ENCODE measurements at regions not wholly inside any gene's neighbourhood (a gene's known extent, or its start where the extent isn't known, plus 50 kb on each side); places are given as distances from the start of the nearest gene placed in this dataset.

GRCh38 chr1:193419295-193419694 is 232.9 kb upstream of the B3GALT2 start:
- no peaks in the 10 kb centered on the region for H3K9me3 ChIP-seq (replicated peaks; ENCODE audit: control insufficient read depth, insufficient read depth, low read length)
- in situ Hi-C loops (cut with MboI) (no loop called here), intact Hi-C loops (cut with micrococcal nuclease; ENCODE audit: unreplicated experiment) (no loop called here)
- POLR2A ChIA-PET = no interaction called here
- H3K4me2 ChIP-seq (ENCODE audit: control insufficient read depth, insufficient read depth) = no peak overlapping the region
- CTCF ChIA-PET = interaction anchor here (0.8 kb wide), 1 partner anchor 13 kb away, joined by 3 read pairs; no protein-coding TSS in a partner anchor
- SMC1A ChIA-PET (ENCODE audit: uncharacterized antibody, unreplicated experiment) = no interaction called here
- BruUV-seq (replicated peaks) = no TSS peak
- FAIRE-seq (no peak), DNase-seq (ENCODE audit: low read depth, low spot score) (no peak), ATAC-seq (no peak)
- TF ChIP-seq ATF2 (IDR thresholded peaks at IDR 0.05; ENCODE audit: low read length) = no peak
- TF ChIP-seq HDAC6 (IDR thresholded peaks at IDR 0.05; ENCODE audit: unreplicated experiment) = no peak
- TF ChIP-seq, protein P1, sequence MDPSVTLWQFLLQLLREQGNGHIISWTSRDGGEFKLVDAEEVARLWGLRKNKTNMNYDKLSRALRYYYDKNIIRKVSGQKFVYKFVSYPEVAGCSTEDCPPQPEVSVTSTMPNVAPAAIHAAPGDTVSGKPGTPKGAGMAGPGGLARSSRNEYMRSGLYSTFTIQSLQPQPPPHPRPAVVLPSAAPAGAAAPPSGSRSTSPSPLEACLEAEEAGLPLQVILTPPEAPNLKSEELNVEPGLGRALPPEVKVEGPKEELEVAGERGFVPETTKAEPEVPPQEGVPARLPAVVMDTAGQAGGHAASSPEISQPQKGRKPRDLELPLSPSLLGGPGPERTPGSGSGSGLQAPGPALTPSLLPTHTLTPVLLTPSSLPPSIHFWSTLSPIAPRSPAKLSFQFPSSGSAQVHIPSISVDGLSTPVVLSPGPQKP (IDR thresholded peaks at IDR 0.05; ENCODE audit: low read depth, low read length) = no peak
- no peak for TF ChIP-seq BCL11A (IDR thresholded peaks at IDR 0.05; ENCODE audit: low read depth, low read length)
- no peak for TF ChIP-seq KLF5 (IDR thresholded peaks at IDR 0.05; ENCODE audit: partially characterized antibody)
- TF ChIP-seq IKZF1 (conservative IDR thresholded peaks at IDR 0.05) = no peak
- H3K79me2 ChIP-seq (ENCODE audit: control insufficient read depth, insufficient read depth, low read length) = no peaks in the 10 kb centered on the region
- 77% methylated on average over 1 of the region's 1 CpG for WGBS (ENCODE audit: insufficient coverage, insufficient replicate concordance, low lambda C conversion rate, missing lambda C conversion rate)
- H3K4me1 ChIP-seq (ENCODE audit: control insufficient read depth, insufficient read depth, low read length) = no peaks in the 10 kb centered on the region
- no peak overlapping the region for H3K9ac ChIP-seq (ENCODE audit: control insufficient read depth, insufficient read depth, low read length)
- H3K4me3 ChIP-seq = no peak overlapping the region
- H4K20me1 ChIP-seq (ENCODE audit: control insufficient read depth, insufficient read depth) = no peaks in the 10 kb centered on the region
- no peak overlapping the region for H2AFZ ChIP-seq (ENCODE audit: control insufficient read depth, low read depth, low read length)
- RAD21 ChIA-PET (ENCODE audit: unreplicated experiment) = no interaction called here
- H3K27ac ChIP-seq (ENCODE audit: control insufficient read depth, insufficient read depth) = no peak overlapping the region
- no peaks in the 10 kb centered on the region; a peak in 1 of 4 replicates for H3K27me3 ChIP-seq (replicated peaks in 1 of 2; ENCODE audit: control insufficient read depth in 2 of 2, insufficient read depth in 2 of 2, low read length in 1 of 2)
- H3K36me3 ChIP-seq (ENCODE audit: control insufficient read depth in 2 of 2, insufficient read depth in 2 of 2, low read length in 1 of 2) = no peaks in the 10 kb centered on the region

- in situ Hi-C loops (cut with MboI) = no loop called here
- WGBS (ENCODE audit: insufficient coverage, insufficient replicate concordance, low lambda C conversion rate, missing lambda C conversion rate) = 79% methylated on average over 3 of the region's 3 CpGs
- TF ChIP-seq CHD2 (IDR thresholded peaks at IDR 0.05; ENCODE audit: borderline replicate concordance, low read depth, low read length) = no peak
- no peak for TF ChIP-seq ZBED1 (IDR thresholded peaks at IDR 0.05; ENCODE audit: borderline replicate concordance)
- no peak for TF ChIP-seq MAX (IDR thresholded peaks at IDR 0.05; ENCODE audit: low read depth, low read length)
- no peak for TF ChIP-seq MXI1 (IDR thresholded peaks at IDR 0.05; ENCODE audit: low read depth, low read length)
- TF ChIP-seq PAX8 (IDR thresholded peaks at IDR 0.05) = no peak
- TF ChIP-seq JUNB (IDR thresholded peaks at IDR 0.05) = no peak
- no peak for TF ChIP-seq E2F4 (IDR thresholded peaks at IDR 0.05; ENCODE audit: low read depth, low read length)
- no peak for TF ChIP-seq NFYA (IDR thresholded peaks at IDR 0.05; ENCODE audit: borderline replicate concordance, low read depth, low read length)
- no peak for TF ChIP-seq USF1 (IDR thresholded peaks at IDR 0.05; ENCODE audit: borderline replicate concordance, extremely low read length, insufficient read depth, low read depth, low read length)
These were observed 232.3 kb upstream of the B3GALT2 start for GRCh38 chr1:193418745-193419058.

More at GRCh38 chr1:193418745-193419058, 232.3 kb upstream of the B3GALT2 start:
- Histone ChIP-seq H3K4me1 (ENCODE audit: control insufficient read depth, insufficient read depth, low read length) (no peaks in the 10 kb centered on the region), H3K9ac (ENCODE audit: control insufficient read depth, insufficient read depth, low read length) (no peak overlapping the region), H3K27me3 (replicated peaks in 1 of 2; ENCODE audit: control insufficient read depth in 2 of 2, insufficient read depth in 2 of 2, low read length in 1 of 2) (no peaks in the 10 kb centered on the region; a peak in 1 of 4 replicates), H3K9me3 (replicated peaks; ENCODE audit: control insufficient read depth, insufficient read depth, low read length) (no peaks in the 10 kb centered on the region), H3K4me2 (ENCODE audit: control insufficient read depth, insufficient read depth) (no peak overlapping the region), H3K4me3 (no peak overlapping the region), H4K20me1 (ENCODE audit: control insufficient read depth, insufficient read depth) (no peaks in the 10 kb centered on the region), H3K79me2 (ENCODE audit: control insufficient read depth, insufficient read depth, low read length) (no peaks in the 10 kb centered on the region), H3K36me3 (ENCODE audit: control insufficient read depth in 2 of 2, insufficient read depth in 2 of 2, low read length in 1 of 2) (no peaks in the 10 kb centered on the region), H2AFZ (ENCODE audit: control insufficient read depth, low read depth, low read length) (no peak overlapping the region), H3K27ac (ENCODE audit: control insufficient read depth, insufficient read depth) (no peak overlapping the region)
- FAIRE-seq = no peak
- no peak for DNase-seq (ENCODE audit: low read depth, low spot score)
- SMC1A ChIA-PET (ENCODE audit: uncharacterized antibody, unreplicated experiment) = no interaction called here
- intact Hi-C loops (cut with micrococcal nuclease; ENCODE audit: unreplicated experiment) = no loop called here
- no TSS peak for BruUV-seq (replicated peaks)
- CTCF ChIA-PET = no interaction called here
- POLR2A ChIA-PET = no interaction called here
- no peak for ATAC-seq
- RAD21 ChIA-PET (ENCODE audit: unreplicated experiment) = no interaction called here
